ENCODE measurements at regions not wholly inside any gene's neighbourhood (a gene's known extent, or its start where the extent isn't known, plus 50 kb on each side); places are given as distances from the start of the nearest gene placed in this dataset.

DNA sequence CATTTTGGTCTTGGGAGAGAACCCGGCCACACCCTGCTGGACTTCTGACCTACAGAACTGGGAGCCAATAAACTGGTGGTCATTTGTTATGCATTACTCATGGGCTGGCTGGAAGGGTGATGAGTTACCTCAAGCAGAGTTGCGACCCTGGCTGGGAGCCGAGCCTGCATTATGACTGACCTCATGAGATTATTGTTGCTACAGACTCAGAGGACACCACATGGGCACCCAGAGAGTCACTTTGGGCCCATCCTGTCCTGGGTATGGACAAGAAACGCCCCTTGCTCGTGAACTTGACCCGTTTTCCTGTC, 531.7 kb downstream of the TBC1D22A start:
- no peak overlapping the region for H3K27ac ChIP-seq

DNA sequence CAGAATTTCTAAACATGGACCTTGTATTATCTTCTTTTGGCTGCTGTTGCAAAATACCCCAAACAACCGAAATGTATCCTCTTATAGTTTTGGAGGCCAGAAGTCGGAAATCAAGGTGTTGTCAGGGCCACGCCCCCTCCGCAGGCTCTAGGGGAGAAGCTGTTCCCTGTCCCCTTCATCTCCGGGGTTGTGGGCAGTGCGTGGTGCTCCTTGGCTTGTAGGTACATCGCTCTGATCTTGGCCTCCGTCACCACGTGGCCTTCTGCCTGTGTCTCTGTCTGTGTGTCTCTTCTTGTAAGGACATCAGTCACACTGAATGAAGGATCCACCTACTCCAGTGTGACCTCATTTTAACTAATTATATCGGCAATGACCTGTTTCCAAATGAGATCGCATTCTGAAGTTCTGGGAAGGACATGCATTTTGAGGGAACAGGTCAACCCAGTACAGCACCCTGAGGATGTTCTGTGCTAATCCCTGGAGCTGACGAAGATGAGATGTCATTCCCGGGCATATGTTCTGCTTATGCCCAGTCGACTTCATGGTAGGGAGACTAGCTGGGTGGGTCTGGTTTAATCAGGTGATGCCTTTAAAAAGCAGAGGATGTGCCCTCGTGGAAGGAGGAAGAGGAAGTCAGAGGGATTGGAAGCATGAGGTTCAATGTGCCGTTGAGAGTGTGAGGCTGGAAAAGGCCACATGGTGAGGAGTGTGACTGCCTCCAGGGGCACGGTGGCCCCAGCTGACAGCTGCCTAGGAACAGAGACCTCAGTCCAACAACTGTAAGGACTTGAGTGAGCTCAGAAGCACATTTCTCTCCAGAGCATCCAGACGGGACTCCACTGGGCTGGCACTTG, 531.1 kb downstream of the TBC1D22A start:
- no peak for TF ChIP-seq ZFX (IDR thresholded peaks at IDR 0.05; ENCODE audit: borderline replicate concordance)
- TF ChIP-seq, protein P1, sequence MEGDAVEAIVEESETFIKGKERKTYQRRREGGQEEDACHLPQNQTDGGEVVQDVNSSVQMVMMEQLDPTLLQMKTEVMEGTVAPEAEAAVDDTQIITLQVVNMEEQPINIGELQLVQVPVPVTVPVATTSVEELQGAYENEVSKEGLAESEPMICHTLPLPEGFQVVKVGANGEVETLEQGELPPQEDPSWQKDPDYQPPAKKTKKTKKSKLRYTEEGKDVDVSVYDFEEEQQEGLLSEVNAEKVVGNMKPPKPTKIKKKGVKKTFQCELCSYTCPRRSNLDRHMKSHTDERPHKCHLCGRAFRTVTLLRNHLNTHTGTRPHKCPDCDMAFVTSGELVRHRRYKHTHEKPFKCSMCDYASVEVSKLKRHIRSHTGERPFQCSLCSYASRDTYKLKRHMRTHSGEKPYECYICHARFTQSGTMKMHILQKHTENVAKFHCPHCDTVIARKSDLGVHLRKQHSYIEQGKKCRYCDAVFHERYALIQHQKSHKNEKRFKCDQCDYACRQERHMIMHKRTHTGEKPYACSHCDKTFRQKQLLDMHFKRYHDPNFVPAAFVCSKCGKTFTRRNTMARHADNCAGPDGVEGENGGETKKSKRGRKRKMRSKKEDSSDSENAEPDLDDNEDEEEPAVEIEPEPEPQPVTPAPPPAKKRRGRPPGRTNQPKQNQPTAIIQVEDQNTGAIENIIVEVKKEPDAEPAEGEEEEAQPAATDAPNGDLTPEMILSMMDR (IDR thresholded peaks at IDR 0.05) = no peak
- H3K27ac ChIP-seq = no peak overlapping the region

More for the DNA sequence above, 531.7 kb downstream of the TBC1D22A start:
- TF ChIP-seq ZFX (IDR thresholded peaks at IDR 0.05; ENCODE audit: borderline replicate concordance) = no peak
- TF ChIP-seq, protein P1 (IDR thresholded peaks at IDR 0.05) = no peak

DNA sequence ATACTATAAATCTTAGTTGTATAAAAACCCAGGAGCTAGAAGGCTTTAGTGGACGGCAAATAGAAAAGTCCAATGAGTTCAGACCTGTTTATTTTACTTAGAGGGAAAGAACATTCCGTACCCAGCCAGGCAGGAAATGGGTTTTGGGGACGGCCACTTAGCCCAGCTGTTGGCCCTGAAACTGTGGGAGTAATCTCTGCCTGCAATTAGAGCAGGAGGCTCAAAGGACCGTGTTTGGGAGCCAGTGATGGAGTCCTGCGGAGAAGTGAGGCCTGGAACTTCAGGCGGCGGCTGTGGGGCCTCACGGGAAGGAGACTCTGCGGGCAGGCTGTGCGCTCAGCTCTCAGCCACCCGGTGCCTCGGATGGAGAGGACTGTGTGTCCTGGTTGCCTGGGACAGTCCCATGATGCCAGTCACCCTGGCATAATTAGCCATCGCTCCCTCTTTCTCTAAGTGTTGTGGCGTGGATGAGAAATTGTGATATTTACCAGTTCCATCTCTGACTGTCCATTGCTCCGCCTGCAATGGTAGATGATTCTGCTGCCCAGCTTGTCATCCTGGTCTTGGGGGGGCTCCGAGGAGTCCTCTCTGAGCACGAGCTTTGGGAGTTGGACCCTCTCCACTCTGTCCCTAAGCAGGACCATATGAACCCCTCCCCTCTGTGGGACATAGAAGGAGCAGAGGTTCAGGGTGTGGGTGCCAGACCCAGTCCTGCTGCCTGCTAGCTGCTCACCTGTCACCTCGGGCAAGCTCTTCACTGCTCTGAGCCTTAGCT, 530.3 kb downstream of the TBC1D22A start:
- TF ChIP-seq ZFX (IDR thresholded peaks at IDR 0.05; ENCODE audit: borderline replicate concordance) = no peak
- TF ChIP-seq, protein P1 (IDR thresholded peaks at IDR 0.05) = no peak

DNA sequence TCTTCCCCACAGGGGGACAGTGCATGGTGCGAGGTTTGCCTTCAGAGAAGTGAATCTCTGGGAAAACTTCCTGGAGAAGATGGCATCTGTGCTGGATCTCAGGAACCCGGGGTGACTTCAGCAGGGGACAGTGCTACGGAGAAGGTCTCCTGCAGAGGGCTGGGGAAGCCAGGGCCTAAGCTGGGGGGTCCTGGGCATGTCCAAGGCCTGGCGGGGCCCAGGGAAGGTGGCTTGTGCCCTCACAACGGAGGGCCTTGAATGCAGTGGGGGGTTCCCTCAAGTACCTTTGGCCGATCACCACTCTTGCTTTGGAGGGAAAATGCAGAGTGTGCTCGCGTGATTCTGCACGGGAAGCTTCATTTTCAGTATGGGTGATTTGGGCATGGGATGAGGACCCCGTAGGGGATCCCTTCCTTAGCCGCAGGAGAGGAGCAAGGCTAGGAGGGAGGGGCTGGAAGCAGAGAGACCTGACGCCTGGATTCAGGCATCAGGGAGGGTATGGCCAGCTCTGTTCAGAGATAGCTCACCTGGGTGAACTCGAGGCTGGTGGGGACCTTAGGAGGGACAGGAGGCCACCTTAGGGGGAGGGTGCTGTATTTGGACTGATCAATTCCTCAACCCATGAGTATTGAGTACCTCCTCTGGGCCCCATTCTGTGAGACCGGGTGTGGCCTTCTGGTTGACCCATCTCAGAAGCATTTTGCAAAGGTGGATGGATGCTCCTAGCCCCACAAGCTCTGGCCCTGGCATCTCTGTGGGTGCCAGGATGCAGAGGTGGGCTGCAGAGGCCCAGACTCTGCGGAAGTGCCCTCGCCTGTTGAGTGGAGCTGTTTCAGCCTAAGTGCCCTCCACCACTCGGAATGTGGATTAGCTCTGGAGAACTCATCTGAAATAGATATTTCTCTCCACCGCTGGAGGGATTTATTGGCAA, 529.4 kb downstream of the TBC1D22A start:
- H3K27ac ChIP-seq = no peak overlapping the region
- TF ChIP-seq, protein P1 (IDR thresholded peaks at IDR 0.05) = no peak
- no peak for TF ChIP-seq ZFX (IDR thresholded peaks at IDR 0.05; ENCODE audit: borderline replicate concordance)

More for the DNA sequence above, 530.3 kb downstream of the TBC1D22A start:
- H3K27ac ChIP-seq = no peak overlapping the region

DNA sequence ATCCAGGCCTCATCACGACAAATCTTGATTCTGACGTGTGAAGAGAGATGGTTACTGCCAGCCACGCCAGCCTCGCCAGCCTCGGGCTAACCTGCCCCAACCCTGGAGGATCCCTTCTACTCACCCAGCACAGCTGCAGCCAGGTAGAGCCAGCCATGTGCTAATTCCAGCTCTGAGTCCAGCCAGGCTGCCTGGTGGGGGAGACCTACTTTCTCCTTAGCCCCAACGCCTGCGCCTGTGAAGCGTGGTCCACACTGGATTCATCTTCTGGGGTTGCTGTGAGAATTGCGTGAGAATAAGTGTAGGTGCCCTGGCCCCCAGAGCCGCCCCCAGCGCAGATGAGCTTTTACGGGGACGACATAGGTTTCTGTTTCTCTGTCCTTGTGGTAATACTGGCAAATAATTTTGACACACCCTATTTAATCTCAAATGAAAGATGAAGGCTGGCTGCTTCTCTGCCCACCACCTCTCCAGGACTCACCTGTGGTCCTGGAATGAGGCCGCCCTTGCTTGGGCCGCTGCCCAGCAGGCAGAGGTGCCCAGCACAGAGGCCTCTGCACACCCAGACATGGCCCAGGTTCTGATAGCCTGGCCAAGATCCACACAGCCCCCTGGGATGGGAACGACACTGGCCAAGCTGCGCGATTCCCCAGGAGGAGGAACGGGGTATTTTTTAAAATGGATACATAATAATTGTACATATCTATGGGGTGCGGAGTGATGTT, 528.4 kb downstream of the TBC1D22A start:
- H3K27ac ChIP-seq = no peak overlapping the region
- no peak for TF ChIP-seq ZFX (IDR thresholded peaks at IDR 0.05; ENCODE audit: borderline replicate concordance)
- TF ChIP-seq, protein P1 (IDR thresholded peaks at IDR 0.05) = no peak

DNA sequence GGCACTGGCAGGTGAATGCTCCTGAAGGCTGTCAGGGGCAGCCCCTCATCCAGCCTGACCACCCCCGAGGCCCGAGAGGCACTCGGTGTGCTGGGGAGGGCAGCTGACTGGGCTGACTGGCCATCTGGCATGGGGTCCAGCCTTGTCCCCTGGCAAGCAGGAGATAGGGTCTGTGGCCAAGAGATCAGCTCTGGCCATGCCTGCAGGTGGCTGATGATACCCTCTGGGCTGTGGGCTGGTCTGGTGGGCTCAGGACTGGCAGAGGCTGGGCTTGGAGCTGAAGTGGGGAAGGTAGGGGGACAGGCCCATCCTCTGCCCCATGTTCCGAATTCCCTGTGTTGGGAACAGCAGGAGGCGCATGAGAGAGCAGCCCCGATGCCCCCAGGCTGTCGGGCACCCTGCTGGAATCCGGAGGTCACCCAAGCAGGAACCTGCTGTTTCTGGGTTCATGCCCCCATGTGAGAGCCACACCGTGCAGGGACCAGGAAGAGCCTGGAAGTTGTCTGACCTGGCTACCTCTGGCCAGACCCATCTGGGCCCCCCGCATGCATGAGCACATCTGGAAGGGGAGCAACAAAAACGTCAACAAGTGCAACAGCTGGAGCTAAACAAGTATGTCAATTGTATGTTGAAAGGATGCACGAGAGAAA, 527.0 kb downstream of the TBC1D22A start:
- TF ChIP-seq ZFX (IDR thresholded peaks at IDR 0.05; ENCODE audit: borderline replicate concordance) = no peak
- TF ChIP-seq, protein P1 (IDR thresholded peaks at IDR 0.05) = no peak
- H3K27ac ChIP-seq = no peak overlapping the region
